Stimulated activated CD4-positive, alpha-beta T cell treated with anti-CD3 and anti-CD28 coated beads, Interleukin-4, amount 100 ng/mL, for 1 hour (primary cell): ENCODE measurements at regions not wholly inside any gene's neighbourhood (a gene's known extent, or its start where the extent isn't known, plus 50 kb on each side); places are given as distances from the start of the nearest gene placed in this dataset.
"Not testable (repeated sequence)": the region's sequence is repeated elsewhere in the genome, so short reads cannot be mapped to it uniquely, and the experiment has no call there.

Source experiments
- DNase-seq: peaks from one replicate; pipeline ENCODE4 v3.0.0-alpha.2; 2020

DNA sequence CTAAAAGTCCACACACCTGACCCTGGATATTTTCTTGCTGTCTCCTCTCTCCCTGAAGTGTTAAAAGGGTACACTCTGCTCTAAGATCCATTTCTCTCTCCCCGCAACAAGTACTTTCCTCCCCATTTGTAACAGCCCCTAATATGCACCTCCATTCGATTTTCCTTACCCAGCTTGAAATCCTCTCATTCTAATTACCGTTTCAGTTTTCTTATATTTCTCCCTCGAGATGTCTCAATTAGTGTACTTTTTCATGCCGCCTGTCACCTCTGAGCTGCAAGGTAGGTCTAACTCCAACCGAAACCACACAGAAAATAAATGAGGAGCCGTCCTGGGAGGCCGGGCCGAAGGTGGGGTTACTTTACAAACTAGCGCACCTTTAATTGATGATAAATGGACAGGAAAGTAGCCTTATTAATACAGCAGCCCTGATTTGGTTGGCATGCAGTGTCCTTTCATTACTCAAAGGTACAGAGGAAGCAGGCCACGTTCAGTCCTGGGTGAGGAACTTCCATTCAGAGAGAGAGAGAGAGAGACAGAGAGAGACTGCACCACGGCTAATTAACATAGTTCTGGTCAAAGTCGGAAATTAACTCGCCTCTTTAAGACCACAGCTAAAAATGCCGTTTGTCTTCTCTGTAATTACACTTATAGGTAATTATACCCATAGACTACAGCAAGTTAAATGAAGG lies 319.9 kb downstream of the ARRDC4 start:
- no peak for DNase-seq

DNA sequence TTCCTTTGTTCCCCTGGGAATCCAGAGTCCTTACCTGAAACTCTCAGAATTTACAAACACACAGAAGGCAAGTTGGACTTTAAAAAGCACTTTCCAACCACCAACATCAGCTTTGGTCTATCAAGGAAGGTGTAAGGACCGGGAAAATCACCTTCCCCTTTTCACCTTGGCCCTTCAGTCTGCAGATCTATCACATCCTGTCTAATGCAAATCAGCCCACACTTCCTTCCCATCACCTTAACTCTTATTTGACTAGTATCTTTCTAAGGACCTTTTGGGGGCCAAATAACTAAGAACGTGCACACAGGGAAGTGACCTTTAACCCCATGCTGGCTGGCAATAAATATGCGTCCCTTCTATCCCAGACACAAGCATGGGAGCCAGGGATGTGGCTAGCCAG lies 320.6 kb downstream of the ARRDC4 start:
- no peak for DNase-seq

- no peak for DNase-seq
These were observed 322.3 kb downstream of the ARRDC4 start for GRCh38 chr15:98282656-98283332.

DNA sequence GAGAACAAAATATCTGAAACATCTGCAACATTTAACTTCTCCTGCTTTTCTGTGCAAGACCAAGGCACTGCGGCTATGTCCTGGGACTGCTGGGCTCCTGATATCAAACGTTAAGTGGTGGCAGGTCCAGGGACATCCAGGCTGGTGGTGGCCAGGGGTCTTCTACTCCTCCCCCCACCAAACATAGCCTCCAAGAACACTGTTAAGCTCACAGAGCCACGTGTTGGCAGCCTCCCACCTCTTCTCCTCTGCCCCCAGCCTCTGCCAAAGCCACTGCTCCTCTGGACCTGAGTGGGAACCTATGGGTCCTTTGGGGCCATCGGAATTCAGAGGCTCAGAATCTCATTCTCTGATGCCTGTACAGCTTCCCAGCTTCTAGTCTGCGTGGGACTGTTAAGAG lies 325.7 kb downstream of the ARRDC4 start:
- DNase-seq = no peak

DNA sequence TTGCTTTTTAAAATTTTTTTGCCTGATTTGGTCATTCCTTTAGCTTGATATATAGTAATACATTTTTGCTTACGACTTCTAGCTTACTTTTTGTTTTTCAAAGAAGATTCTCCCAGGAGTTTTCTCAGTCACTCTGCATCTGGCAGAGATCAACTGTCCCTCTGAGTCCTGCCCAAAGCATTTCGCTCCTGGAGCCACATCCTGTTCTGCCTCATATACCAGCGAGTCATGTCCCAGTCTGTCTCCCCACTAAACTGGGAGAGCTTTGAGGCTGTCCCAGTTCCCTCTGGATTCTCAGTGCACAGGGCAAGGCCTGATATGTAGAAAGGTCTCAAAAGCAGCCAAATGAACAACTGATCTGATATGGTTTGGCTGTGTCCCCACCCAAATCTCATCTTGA lies 326.3 kb downstream of the ARRDC4 start:
- no peak for DNase-seq

GRCh38 chr15:98288091-98288590 lies 327.6 kb downstream of the ARRDC4 start:
- no peak for DNase-seq

GRCh38 chr15:98289747-98290146 lies 329.2 kb downstream of the ARRDC4 start:
- DNase-seq = no peak

- DNase-seq = peak; percentile 21
These were observed 332.1 kb downstream of the ARRDC4 start for GRCh38 chr15:98292442-98293240.

DNA sequence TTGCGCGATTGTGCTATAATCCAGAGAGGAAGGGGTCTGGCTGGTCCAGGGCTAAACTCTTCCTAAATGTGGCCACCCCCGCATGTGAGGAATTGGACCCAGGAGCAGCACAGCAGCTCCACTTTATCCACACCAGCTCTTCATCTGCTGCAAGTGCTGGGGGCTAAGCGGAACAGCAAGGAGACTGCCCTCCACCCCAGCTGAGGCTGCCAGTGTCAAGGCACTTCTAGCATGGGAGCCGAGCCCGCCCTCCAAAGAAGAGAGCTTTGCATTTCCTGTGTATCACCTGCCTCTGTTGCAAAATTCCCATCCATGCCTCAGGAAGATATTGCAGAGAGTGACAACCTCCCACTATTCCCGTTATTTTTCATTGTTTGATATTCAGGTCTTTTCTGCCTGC lies 333.6 kb downstream of the ARRDC4 start:
- no peak for DNase-seq

GRCh38 chr15:98295101-98295759 lies 334.7 kb downstream of the ARRDC4 start:
- not testable (repeated sequence) for DNase-seq

DNA sequence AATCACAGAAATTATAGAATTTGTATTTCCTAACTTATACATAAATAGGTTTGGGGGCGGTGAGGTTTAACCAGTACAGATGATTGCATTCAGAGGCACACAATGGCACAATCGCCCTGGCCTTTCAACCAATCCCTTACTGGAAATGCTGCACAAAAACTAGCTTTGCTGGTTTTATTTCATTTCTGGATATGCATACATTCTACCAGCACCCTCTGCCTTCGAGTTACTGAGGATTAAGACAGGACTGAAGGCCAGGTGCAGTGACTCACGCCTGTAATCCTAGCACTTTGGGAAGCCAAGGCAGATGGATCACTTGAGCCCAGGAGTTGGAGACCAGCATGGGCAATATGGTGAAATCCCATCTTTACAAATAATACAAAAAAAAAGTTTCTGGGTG lies 336.1 kb downstream of the ARRDC4 start:
- DNase-seq = no peak

- DNase-seq = no peak
These were observed 343.9 kb downstream of the ARRDC4 start for GRCh38 chr15:98304371-98304770.

GRCh38 chr15:98308117-98308516 lies 340.2 kb upstream of the IGF1R start:
- DNase-seq = no peak

- DNase-seq = peak; percentile 65
These were observed 336.7 kb upstream of the IGF1R start for GRCh38 chr15:98311566-98312188.

- no peak for DNase-seq
These were observed 335.4 kb upstream of the IGF1R start for GRCh38 chr15:98312913-98313312.

DNA sequence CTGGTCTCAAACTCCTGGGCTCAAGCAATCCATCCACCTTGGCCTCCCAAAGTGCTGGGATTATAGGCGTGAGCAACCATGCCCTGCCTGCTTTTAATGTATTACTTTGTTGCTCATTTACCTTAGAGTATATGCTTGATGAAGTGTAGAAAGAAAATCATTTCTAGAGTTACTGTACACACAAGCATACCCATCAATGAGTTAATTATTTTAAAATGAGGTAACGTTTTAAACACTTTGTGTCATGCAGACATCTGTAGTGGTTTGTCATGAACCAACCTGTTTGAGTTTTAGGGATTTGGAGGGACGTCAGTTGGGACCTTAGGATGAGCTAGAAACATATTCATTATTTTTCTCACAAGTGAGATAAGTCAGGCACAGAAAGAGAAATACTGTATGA lies 332.4 kb upstream of the IGF1R start:
- no peak for DNase-seq

DNA sequence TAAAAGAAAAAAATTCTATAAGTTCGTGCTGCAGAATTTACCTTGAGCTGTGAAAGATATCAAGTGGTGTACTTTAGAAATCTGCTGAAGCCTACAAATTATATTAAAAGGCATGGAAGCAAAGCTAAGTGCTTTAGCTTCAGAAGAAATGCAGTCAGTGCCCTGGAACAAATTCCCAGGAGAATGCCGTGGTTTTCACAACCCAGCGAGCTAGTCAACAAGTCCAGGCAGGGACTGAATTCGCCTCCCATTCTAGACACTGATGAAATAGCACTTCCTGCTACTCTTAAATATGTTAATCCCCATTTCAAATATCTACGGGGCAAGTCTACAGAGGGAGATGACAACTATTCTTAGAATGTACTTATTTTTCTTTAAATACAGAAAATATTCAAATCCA lies 326.4 kb upstream of the IGF1R start:
- no peak for DNase-seq

- DNase-seq = no peak
These were observed 325.8 kb upstream of the IGF1R start for GRCh38 chr15:98322581-98322980.

DNA sequence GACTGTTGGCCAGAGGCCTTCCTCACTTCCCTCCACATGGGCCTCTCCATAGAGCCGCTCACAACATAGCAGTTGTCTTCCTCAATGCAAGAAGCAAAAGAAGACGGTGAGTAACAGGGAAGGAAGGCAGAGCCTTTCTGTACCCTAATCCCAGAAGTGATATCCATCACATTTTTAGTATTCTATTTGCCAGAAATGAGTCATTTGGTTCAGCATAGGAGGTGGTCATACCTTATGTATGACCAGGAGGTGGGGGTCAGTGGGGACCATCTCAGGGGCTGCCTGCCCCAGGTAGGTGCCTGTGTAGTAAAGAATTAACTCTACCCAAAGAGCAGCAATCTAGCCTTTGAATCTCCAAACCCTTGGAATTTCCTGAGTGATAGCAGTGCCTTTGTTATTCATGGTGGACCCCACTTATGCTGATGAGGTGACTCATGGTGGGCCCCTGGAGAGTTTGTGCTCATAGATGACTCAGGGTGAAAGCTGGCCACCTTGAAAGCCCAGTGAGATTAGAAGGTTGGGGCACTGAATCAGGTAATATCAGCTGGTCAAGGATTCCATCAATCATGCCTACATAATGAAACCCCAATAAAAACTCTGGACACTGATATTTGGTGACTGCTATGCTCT lies 323.9 kb upstream of the IGF1R start:
- DNase-seq = no peak

GRCh38 chr15:98326804-98327203 lies 321.5 kb upstream of the IGF1R start:
- no peak for DNase-seq

- DNase-seq = no peak
These were observed 318.1 kb upstream of the IGF1R start for GRCh38 chr15:98330258-98330657.
